OCI-LY7 (cell line): ENCODE measurements at regions not wholly inside any gene's neighbourhood (a gene's known extent, or its start where the extent isn't known, plus 50 kb on each side); places are given as distances from the start of the nearest gene placed in this dataset.
"Not testable (repeated sequence)": the region's sequence is repeated elsewhere in the genome, so short reads cannot be mapped to it uniquely, and the experiment has no call there.

Experiments
- BruUV-seq: library from RNA; stranded (reverse); fragments of 400-500 nt; replicated peaks from 2 replicates; lab custom pipeline; 2021; lab: Mats Ljungman, UMichigan
- CTCF ChIA-PET: fragments of 300-600 bp; sonication (Branson Sonifier 250); formaldehyde crosslinking; loops from one replicate; lab custom pipeline; 2022; ENCODE audit warnings: antibody characterized with exemption; ENCODE audit not compliant: unreplicated experiment; lab: Charles Lee
- POLR2A ChIA-PET: fragments of 300-600 bp; sonication (Branson Sonifier 250); formaldehyde crosslinking; loops from one replicate; lab custom pipeline; 2022; ENCODE audit warnings: antibody characterized with exemption; lab: Charles Lee
- DNase-seq: peaks from one replicate; pipeline ENCODE4 v3.0.0-alpha.2; 2015; ENCODE audit warnings: low spot score
- H2AFZ ChIP-seq: fragments of 200-600 bp; sonication (generic), shearing (Covaris generic); 2 replicates; pipeline ENCODE4 v1.6.1; 2014; ENCODE audit warnings: mild to moderate bottlenecking, antibody characterized with exemption, low read length, moderate library complexity
- H3K27ac ChIP-seq: fragments of 200-600 bp; sonication (generic); 2 replicates; pipeline ENCODE4 v1.5.1; 2014; ENCODE audit warnings: mixed run types, low read depth, mild to moderate bottlenecking, moderate library complexity, low read length, inconsistent platforms; ENCODE audit not compliant: poor library complexity, severe bottlenecking
- H3K36me3 ChIP-seq: fragments of 200-600 bp; sonication (generic); 2 replicates; pipeline ENCODE4 v1.6.1; 2014; ENCODE audit warnings: mild to moderate bottlenecking, antibody characterized with exemption, low read length, moderate library complexity, mixed read lengths; ENCODE audit not compliant: insufficient read depth
- H3K4me1 ChIP-seq: fragments of 200-600 bp; sonication (generic); 2 replicates; pipeline ENCODE4 v1.5.1; 2014; ENCODE audit warnings: mild to moderate bottlenecking, low read length; ENCODE audit not compliant: insufficient read depth, poor library complexity, severe bottlenecking
- H3K4me2 ChIP-seq: fragments of 200-600 bp; sonication (generic); 2 replicates; pipeline ENCODE4 v1.6.1; 2014; ENCODE audit warnings: mild to moderate bottlenecking, low read length
- H3K4me3 ChIP-seq: fragments of 200-600 bp; sonication (generic); 2 replicates; pipeline ENCODE4 v1.5.1; 2014; ENCODE audit warnings: mild to moderate bottlenecking, low read depth, low read length; ENCODE audit not compliant: poor library complexity, severe bottlenecking
- H3K79me2 ChIP-seq: fragments of 200-600 bp; sonication (generic); 2 replicates; pipeline ENCODE4 v1.6.1; 2016; ENCODE audit warnings: low read depth, mild to moderate bottlenecking, low read length, moderate library complexity, mixed read lengths; ENCODE audit not compliant: insufficient read depth
- H3K9me2 ChIP-seq: fragments of 200-600 bp; sonication (generic); 2 replicates; pipeline ENCODE4 v1.6.1; 2016; ENCODE audit warnings: mild to moderate bottlenecking, low read length, mixed read lengths; ENCODE audit not compliant: insufficient read depth
- H3K9me3 ChIP-seq: fragments of 200-600 bp; sonication (generic); 2 replicates; pipeline ENCODE4 v1.6.1; 2014; ENCODE audit warnings: mild to moderate bottlenecking, mixed run types, low read length, mixed read lengths
- H4K20me1 ChIP-seq: fragments of 200-600 bp; sonication (generic); 2 replicates; pipeline ENCODE4 v1.6.1; 2014; ENCODE audit warnings: mild to moderate bottlenecking, antibody characterized with exemption, low read length, moderate library complexity, mixed read lengths; ENCODE audit not compliant: insufficient read depth
- CTCF ChIP-seq: fragments of 200-600 bp; sonication (generic); conservative IDR thresholded peaks from 2 replicates; pipeline ENCODE4 v1.5.1; 2014; ENCODE audit warnings: mild to moderate bottlenecking, antibody characterized with exemption, low read length, moderate library complexity, mixed read lengths
- EZH2phosphoT487 ChIP-seq: fragments of 200-600 bp; sonication (generic); IDR thresholded peaks from 2 replicates; pipeline ENCODE4 v1.6.1; 2018; ENCODE audit warnings: low read depth, borderline replicate concordance, mild to moderate bottlenecking, mixed run types, antibody characterized with exemption, low read length, moderate library complexity, mixed read lengths
- intact Hi-C: fragments of 100-400 bp; cut with micrococcal nuclease; formaldehyde crosslinking; loops from one replicate; pipeline ENCODE4 v1.10.0; 2022; ENCODE audit not compliant: unreplicated experiment

DNA sequence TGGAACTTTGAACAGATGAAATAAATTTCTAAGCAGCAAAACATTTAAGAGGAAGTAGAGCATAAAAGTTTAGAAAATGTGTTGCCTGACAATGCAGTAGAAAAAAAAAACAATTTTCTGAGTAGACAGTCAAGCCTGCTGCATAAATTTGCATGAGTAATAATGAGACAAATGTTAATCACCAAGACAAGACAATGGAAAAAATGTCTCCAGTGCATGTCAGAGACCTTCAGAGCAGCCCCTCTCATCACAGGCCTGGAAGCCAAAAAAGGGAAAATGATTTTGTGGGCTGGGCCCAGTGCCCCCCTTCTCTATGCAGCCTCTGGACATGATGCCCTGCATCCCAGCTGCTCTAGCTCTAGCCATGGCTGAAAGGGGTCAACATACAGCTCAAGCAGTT lies 204.6 kb downstream of the COX18 start:
- no peak overlapping the region for H3K27ac ChIP-seq
- TF ChIP-seq EZH2phosphoT487: no peak
- no peak for TF ChIP-seq CTCF
- H3K9me3 ChIP-seq: no peaks in the 10 kb centered on the region
- H3K79me2 ChIP-seq: no peaks in the 10 kb centered on the region
- BruUV-seq: no TSS peak
- H3K4me1 ChIP-seq: no peaks in the 10 kb centered on the region
- no peaks in the 10 kb centered on the region for H4K20me1 ChIP-seq
- H3K36me3 ChIP-seq: no peaks in the 10 kb centered on the region
- no peak overlapping the region for H3K4me3 ChIP-seq
- intact Hi-C loops: no loop called here
- no peak overlapping the region for H3K4me2 ChIP-seq
- DNase-seq: no peak
- H3K9me2 ChIP-seq: no peaks in the 10 kb centered on the region
- H2AFZ ChIP-seq: no peak overlapping the region
- CTCF ChIA-PET: no interaction called here
- POLR2A ChIA-PET: no interaction called here

DNA sequence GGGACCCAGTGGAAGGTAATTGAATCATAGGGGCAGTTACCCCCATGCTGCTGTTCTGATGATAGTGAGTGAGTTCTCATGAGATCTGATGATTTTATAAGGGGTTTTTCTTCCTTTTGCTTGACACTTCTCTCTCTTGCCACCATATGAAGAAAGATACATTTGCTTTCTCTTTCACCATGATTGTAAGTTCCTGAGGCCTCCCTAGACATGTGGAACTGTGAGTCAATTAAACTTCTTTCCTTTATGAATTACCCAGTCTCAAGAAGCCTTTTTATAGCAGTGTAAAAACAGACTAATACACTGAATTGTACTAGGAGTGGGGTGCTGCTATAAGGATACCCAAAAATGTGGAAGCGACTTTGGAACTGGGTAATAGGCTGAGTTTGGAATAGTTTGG lies 205.2 kb downstream of the COX18 start:
- H3K9me3 ChIP-seq, H3K36me3 ChIP-seq, H2AFZ ChIP-seq, intact Hi-C loops, H3K79me2 ChIP-seq, BruUV-seq, H3K9me2 ChIP-seq, H4K20me1 ChIP-seq, H3K27ac ChIP-seq, H3K4me3 ChIP-seq, H3K4me2 ChIP-seq, CTCF ChIA-PET, H3K4me1 ChIP-seq, DNase-seq: not testable (repeated sequence)
- POLR2A ChIA-PET: interaction anchor here (0.6 kb wide), 1 partner anchor 161 kb away, joined by 3 read pairs; no protein-coding TSS in a partner anchor

DNA sequence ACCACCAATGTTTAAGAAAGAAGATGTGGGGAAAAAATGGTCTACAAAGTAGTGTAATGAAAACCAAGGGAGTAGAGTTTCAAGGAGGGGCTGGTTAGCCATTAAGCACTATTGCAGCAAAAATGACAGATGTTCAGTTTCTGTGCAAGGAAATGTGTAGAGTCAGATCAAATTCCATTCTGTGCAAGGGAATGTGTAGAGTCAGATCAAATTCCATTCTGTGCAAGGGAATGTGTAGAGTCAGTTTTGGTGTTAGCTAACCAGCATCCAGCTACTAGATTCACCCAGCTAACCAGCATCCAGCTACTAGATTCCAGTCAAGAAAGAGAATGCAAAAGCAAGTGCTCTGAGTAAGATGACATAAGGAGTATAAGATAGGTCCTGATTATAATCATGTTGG lies 208.8 kb downstream of the COX18 start:
- Histone ChIP-seq H3K27ac (no peak overlapping the region), H4K20me1 (no peaks in the 10 kb centered on the region), H3K9me3 (no peaks in the 10 kb centered on the region), H3K79me2 (no peaks in the 10 kb centered on the region), H3K4me2 (no peak overlapping the region), H3K9me2 (no peaks in the 10 kb centered on the region), H3K4me3 (no peak overlapping the region), H2AFZ (no peak overlapping the region), H3K4me1 (no peaks in the 10 kb centered on the region), H3K36me3 (no peaks in the 10 kb centered on the region)
- TF ChIP-seq CTCF (no peak), EZH2phosphoT487 (no peak)
- intact Hi-C loops: no loop called here
- DNase-seq: no peak
- POLR2A ChIA-PET: no interaction called here
- CTCF ChIA-PET: interaction anchor here (0.6 kb wide), 1 partner anchor 18 kb away, joined by 3 read pairs; no protein-coding TSS in a partner anchor
- BruUV-seq: no TSS peak
